NCI-H1105 (cell line): ENCODE measurements at regions not wholly inside any gene's neighbourhood (a gene's known extent, or its start where the extent isn't known, plus 50 kb on each side); places are given as distances from the start of the nearest gene placed in this dataset.

Experiments used
- DNase-seq: peaks from one replicate; lab custom pipeline; 2025; lab: John Stamatoyannopoulos, UW

DNA sequence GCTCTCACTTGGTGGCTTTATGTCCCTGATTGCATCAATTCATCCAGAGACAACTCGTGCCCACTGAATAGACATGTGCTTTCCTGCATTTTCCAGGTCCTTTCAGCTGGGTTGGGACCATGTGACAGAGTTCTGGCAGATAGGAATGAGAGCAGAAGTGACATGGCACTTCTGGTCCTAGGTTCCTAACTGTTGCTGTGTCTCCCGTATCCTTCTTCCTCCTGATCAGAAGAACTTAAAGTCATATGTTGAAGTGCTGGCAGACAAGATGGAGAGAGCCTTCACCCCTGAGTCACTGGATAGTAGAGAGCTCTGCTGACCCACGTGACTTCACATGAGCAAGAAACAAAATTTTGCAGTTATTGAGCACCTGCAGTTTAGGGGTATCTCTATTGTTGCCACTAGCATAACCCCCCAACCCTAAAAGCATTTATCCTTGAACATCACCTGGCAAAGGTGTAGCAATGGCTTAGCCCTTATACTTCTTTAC is 80.0 kb downstream of the NREP start:
- DNase-seq, result no peak

DNA sequence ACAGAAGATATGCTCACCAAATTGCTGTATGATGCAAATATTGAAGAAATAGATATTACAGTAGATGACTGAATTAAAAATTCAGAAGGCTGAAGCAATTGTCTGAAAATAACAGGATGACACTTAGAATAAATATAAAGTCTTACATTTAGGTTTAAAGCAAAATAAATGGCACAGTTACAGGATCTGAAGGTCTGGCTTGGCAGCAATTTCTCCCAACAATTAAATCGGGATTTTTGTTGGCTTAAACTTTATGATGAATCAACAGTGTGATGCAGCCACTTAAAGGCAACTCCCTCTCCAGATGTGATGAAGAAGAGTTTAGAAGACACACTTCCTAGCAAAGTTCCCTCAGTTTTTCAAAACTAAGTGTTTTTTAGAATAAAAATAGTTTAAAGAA is 80.5 kb downstream of the NREP start:
- DNase-seq, result no peak

DNA sequence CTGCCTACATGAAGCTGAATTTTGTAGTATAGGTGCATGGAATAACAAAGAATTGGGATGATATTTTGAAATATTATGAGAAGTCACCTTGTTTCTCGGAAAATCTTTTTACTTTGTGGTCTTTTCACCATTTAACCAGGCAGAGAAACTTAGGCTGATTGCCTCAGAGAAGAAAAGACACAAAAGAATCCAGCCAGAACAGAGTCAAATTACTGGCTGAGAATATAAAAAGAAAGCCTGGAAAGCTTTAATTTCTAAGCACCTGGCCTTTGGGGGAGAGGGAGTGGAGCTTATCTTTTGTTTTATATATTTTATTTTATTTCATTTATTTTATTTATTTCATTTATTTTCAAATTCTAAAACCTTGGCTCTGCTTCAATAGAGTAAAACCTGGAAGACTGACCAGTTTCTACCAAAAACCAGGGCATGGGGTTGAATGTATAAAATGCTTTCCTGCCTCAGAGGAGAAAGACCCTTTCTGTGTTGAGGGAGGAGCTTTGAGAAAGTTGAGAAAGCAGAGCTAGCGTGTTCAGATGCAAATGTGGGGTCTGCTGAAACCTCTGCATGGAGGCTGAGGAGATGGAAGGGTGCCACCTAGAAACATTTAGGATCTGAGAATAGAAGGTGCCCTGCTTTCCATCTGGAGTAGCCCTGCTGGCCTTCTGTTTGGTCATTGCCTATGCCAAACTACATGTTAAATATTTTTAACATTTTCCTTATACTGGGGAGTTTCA is 81.6 kb downstream of the NREP start:
- DNase-seq, result no peak

GRCh38 chr5:111673891-111674626 is 82.9 kb downstream of the NREP start:
- DNase-seq, result no peak

GRCh38 chr5:111672099-111672498 is 84.9 kb downstream of the NREP start:
- DNase-seq, result no peak

DNA sequence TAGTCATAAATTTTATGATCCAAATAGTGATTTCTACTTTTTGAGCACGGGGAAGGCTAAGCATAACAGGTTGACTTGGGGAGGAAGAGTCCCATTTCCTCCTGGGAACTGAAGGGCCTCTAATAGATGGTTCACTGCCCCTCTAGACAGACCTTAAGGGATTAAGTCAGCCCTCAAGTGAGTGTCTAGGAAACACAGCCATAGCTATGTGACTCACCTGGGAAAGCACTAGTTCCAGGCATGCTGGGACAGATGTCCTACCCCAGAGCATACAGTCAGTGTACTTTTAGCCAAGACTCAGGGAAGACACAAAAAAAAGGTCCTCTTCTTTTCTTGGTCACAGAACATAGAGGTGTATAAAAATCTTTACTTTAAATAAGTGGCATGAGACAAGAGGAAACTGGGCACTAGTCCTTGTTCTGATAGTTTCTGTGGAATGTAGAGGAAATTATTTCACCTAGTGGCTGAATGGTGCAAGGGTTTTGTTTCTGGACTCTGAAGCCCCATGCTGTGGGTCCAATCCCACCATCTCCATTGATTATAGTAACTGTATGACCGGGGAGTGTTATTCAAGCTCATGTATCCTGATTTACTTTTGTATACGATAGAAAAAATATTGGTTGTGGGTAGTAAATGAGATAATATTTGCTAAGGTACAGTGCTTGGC is 86.0 kb downstream of the NREP start:
- no peak for DNase-seq

DNA sequence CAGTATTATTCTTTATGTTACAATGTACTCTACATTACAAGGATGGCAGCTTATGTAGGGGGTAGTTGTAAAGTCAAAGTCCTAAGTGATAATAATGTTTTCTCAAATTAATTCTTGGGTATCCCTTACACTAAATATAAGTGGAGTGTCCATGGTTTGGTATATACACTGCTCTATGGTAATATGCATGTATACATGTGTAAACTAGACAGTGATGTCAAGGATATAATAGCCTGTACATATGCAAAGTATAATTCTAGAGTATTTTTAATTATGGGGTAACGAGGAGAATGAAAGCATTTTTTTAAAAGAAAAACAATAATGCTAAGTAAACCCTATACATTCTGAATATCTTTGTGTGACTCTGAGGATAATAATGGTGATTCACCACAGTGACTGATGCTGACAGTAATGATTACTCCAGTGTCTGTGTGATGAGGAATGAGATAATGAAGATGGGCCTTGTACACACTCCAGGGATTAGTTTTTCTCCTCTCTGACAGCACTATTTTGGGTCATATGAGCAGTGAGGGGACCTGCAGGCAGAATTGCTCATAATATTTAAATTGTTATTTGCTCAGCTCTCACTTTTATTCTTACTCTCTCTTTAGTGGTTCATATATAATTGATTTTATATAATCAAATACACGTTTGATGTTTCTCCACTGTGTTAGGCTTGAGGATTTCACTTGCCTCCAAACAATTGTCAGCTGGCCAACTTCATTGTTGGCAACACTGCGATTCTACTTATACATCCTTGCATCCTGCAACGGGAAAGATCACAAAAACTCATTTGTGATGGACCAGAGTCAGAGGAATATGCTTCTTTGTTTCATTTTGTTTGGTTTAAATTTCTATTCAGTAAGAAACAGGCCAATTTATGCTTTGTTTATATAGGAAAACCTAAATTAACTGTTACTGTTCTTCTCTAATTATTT is 88.2 kb downstream of the NREP start:
- DNase-seq, result no peak

- no peak for DNase-seq
These were observed 89.8 kb downstream of the NREP start for GRCh38 chr5:111667128-111667736.

GRCh38 chr5:111656580-111656979 is 100.4 kb downstream of the NREP start:
- no peak for DNase-seq

DNA sequence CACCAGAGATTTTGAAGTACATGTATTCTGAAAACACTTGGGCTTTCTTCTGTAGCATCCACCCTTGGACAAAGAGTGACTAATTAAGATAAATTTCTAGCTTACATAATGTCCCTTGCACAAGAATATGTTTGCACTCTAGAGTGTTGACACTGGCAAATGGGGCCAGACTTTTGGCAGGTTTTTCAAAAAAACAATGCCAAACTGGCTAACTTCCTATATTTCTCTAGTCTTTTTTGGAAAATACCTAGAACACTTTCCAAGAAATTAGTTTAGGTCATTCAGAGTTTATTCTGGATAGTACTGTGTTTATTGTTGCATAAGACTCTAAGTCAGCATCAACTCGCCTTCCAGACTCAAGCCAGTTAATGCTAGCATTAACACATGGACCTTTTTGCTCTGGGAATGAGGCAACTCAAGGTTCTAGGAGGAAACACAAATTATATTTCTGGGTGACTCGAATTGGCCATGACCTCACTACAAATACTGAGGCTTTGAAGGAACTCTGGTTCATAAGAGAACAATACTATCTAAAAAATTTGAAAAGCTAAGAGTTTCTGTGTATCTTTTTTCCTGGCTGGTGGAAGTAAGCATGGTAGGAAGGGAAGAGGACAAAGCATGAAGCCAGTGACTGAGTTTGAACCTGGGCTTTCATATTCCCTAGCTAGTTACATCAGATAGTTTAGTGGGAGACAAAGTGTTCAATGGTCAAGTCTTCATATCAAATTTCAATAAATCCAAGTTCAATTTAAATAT is 101.6 kb downstream of the NREP start:
- no peak for DNase-seq

- DNase-seq, result no peak
These were observed 103.6 kb downstream of the NREP start for GRCh38 chr5:111653408-111653807.

- DNase-seq, result no peak
These were observed 107.5 kb downstream of the NREP start for GRCh38 chr5:111649516-111649915.

DNA sequence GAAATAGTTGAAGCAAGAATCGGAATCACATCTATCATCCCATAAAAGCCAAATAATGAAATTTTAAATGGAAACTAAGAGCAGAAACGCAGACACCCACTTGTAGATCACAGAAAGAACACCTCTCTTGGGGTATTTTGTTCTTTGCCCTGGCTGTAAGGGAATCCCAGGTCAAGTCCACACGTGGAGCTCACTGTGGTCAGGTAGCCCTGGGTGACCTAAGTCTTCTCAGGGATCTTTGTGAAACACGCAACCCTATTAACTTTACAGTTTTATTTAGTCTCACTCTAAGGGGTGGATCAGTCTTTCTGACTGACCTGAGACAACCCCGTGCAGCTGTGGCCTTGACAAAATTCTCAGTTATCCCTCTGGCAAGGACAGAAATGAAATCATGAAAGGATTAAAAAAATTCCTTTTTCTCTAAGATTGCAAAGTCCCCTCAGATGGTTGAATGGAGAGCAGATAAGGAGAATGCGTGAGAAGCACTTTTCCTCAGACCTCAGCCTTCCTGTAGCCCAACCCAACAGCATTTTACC is 111.6 kb downstream of the NREP start:
- no peak for DNase-seq

DNA sequence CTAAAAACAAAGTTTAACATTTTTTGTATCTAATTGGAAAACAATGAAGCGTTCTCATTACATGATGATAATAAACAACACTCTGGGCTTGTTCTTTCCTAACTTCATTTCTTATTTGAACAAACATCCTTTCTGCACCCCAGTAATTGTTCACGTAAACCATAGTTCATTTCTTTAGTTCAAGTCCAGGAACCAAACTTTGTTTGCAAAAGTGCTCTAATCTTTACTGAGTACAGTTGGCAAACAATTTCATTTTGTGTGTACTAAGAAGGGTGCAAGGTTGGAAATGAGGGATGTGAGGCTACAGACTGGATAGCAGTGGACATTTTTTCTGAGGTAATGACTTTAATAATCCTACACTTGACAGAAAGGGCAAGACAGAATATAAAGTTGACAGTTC is 113.5 kb downstream of the NREP start:
- DNase-seq, result no peak

GRCh38 chr5:111641533-111642233 is 115.3 kb downstream of the NREP start:
- no peak for DNase-seq

DNA sequence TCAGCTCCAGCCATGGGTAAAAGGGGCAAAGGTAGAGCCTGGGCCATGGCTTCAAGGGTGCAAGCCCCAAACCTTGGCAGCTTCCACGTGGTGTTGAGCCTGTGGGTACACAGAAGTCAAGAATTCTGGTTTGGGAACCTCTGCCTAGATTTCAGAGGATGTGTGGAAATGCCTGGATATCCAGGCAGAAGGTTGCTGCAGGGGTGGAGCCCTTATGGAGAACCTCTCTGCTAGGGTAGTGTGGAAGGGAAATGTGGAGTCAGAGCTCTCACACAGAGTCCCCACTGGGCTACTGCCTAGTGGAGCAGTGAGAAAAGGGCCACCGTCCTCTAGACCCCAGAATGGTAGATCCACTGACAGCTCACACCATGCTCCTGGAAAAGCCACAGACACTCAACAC is 117.1 kb downstream of the NREP start:
- DNase-seq, result no peak

- DNase-seq, result no peak
These were observed 120.3 kb downstream of the NREP start for GRCh38 chr5:111636736-111637135.

DNA sequence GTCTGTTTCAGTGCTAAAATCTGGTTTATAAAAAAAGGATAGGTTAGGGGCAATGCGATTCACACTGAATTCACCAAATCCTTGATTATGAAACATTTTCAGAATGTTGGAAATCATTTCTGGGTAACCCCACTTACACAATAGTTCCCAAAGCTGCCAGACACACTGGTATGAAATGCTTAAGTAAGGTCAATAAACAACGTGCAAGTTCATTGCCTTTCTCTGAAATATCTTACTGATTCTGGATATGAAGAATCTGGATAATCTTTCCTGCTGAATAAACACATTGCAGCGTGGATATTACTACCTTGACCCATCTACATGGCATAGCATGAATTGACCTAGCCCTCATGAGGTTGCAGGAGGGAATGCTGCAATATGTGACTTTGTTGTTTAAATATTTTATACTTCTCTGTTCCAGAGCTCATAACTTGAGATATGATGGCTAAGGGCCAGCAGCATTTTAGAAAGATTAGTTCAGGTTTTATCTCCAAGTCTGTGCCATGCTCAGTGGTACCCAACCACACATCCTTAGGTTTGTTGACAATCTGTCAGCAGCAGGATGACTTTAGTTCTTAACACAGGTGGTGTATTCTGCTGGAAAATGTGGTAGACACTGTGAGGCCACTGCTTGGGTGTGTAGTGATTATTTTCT is 121.0 kb downstream of the NREP start:
- DNase-seq, result no peak
